HepG2 (cell line): ENCODE measurements at regions not wholly inside any gene's neighbourhood (a gene's known extent, or its start where the extent isn't known, plus 50 kb on each side); places are given as distances from the start of the nearest gene placed in this dataset.

Experiments used
- ATAC-seq: fragments of 200-7000 bp; cut with Tn5 transposase; 3 replicates; pipeline ENCODE4 v1.9.1; 2020; ENCODE audit warnings: mild to moderate bottlenecking, moderate library complexity
- BruUV-seq: library from RNA; stranded (reverse); fragments of 400-500 nt; replicated peaks from 2 replicates; lab custom pipeline; 2021; lab: Mats Ljungman, UMichigan
- CTCF ChIA-PET: fragments of 300-600 bp; formaldehyde crosslinking; extraction: SDS; loops from one replicate; lab custom pipeline; 2021; ENCODE audit warnings: low total read pairs, inconsistent platforms, low intra/inter-chr PET ratio; lab: Yijun Ruan, JAX
- POLR2A ChIA-PET: fragments of 350-600 bp; sonication (Branson Sonifier 250); formaldehyde crosslinking; loops from one replicate; lab custom pipeline; 2020; ENCODE audit warnings: antibody characterized with exemption, inconsistent platforms; lab: Yijun Ruan, JAX
- DNase-seq: peaks from one replicate; pipeline ENCODE4 v3.0.0-alpha.2; 2015; ENCODE audit warnings: low spot score
- FAIRE-seq: peaks from 3 replicates; lab custom pipeline; 2011; peaks lifted over from hg19 to GRCh38; lab: Jason Lieb, UNC
- H2AFZ ChIP-seq: one replicate; pipeline ENCODE4 v1.6.1; 2011; ENCODE audit warnings: low read length, inconsistent platforms
- H3K27ac ChIP-seq: fragments of 300-600 bp; 3 replicates; pipeline ENCODE4 v1.8.0; 2011; ENCODE audit warnings: mixed run types, mild to moderate bottlenecking, mixed read lengths, low read length, inconsistent platforms; ENCODE audit not compliant: insufficient read depth; ENCODE audit errors: extremely low read length
- H3K27me3 ChIP-seq, 2 experiments: fragments of 200-600 bp in 1 of 2; 2 replicates in 1 of 2; 3 replicates in 1 of 2; pipeline versions ENCODE4 v1.6.0 to v1.8.0; 2011; ENCODE audit warnings: low read length in 2 of 2, mild to moderate bottlenecking in 2 of 2, moderate library complexity in 2 of 2, inconsistent platforms in 1 of 2; ENCODE audit not compliant: insufficient read depth in 2 of 2, control insufficient read depth in 1 of 2
- H3K36me3 ChIP-seq, 2 experiments: fragments of 200-600 bp in 1 of 2; replicated peaks in 1 of 2; 2 replicates in 1 of 2; 3 replicates in 1 of 2; pipeline versions ENCODE4 v1.5.1 to v1.8.0; 2011; ENCODE audit warnings: low read length in 2 of 2, inconsistent platforms in 1 of 2; ENCODE audit not compliant: insufficient read depth in 2 of 2, control insufficient read depth in 1 of 2
- H3K4me1 ChIP-seq: 2 replicates; pipeline ENCODE4 v1.5.1; 2012; ENCODE audit warnings: low read length, inconsistent platforms; ENCODE audit not compliant: insufficient read depth
- H3K4me2 ChIP-seq: 2 replicates; pipeline ENCODE4 v1.6.0; 2011; ENCODE audit warnings: low read depth, low read length, inconsistent platforms
- H3K4me3 ChIP-seq, 3 experiments: fragments of 200-600 bp in 1 of 3; sonication (generic), shearing (Covaris generic) in 1 of 3; replicated peaks in 1 of 3; 2 replicates each; pipeline ENCODE4 v1.5.1; 2011 to 2016; ENCODE audit warnings: low read length in 3 of 3, inconsistent platforms in 2 of 3, low read depth in 2 of 3, mild to moderate bottlenecking in 2 of 3, control low read depth in 1 of 3, mixed read lengths in 1 of 3; ENCODE audit not compliant: insufficient read depth in 1 of 3
- H3K79me2 ChIP-seq: one replicate; pipeline ENCODE4 v1.6.1; 2011; ENCODE audit warnings: low read length, inconsistent platforms; ENCODE audit not compliant: insufficient read depth
- H3K9ac ChIP-seq: 2 replicates; pipeline ENCODE4 v1.6.0; 2011; ENCODE audit warnings: mild to moderate bottlenecking, low read depth, low read length, inconsistent platforms; ENCODE audit not compliant: insufficient read depth
- H3K9me3 ChIP-seq: 2 replicates; pipeline ENCODE4 v1.5.1; 2012; ENCODE audit warnings: mild to moderate bottlenecking, low read length
- H4K20me1 ChIP-seq: 2 replicates; pipeline ENCODE4 v1.6.0; 2011; ENCODE audit warnings: inconsistent platforms, mild to moderate bottlenecking, low read length, moderate library complexity; ENCODE audit not compliant: insufficient read depth
- AKNA ChIP-seq: sonication (generic); formaldehyde crosslinking; IDR thresholded peaks from 2 replicates; pipeline ENCODE4 v1.4.0; 2020; ENCODE audit warnings: missing genetic modification reagents, borderline replicate concordance
- HDAC1 ChIP-seq: sonication (generic); formaldehyde crosslinking; IDR thresholded peaks from 2 replicates; pipeline ENCODE4 v1.5.1; 2020; ENCODE audit warnings: mild to moderate bottlenecking, missing genetic modification reagents
- RFXAP ChIP-seq: sonication (generic); formaldehyde crosslinking; IDR thresholded peaks from 2 replicates; pipeline ENCODE4 v1.4.0; 2020; ENCODE audit warnings: missing genetic modification reagents, borderline replicate concordance
- TEAD2 ChIP-seq: sonication (generic); formaldehyde crosslinking; IDR thresholded peaks from 2 replicates; pipeline ENCODE4 v1.9.0; 2021; ENCODE audit warnings: missing genetic modification reagents
- TIGD3 ChIP-seq: sonication (generic); formaldehyde crosslinking; IDR thresholded peaks from 2 replicates; pipeline ENCODE4 v1.5.1; 2020; ENCODE audit warnings: mild to moderate bottlenecking, missing genetic modification reagents, borderline replicate concordance
- ZNF615 ChIP-seq: sonication (generic); formaldehyde crosslinking; IDR thresholded peaks from 2 replicates; pipeline ENCODE4 v1.5.0; 2020; ENCODE audit warnings: mild to moderate bottlenecking, missing genetic modification reagents, borderline replicate concordance
- WGBS: methylation state at CpG from one replicate; pipeline ENCODE4 v1.1.6; 2017; ENCODE audit warnings: low lambda C conversion rate; 5-methylcytosine and 5-hydroxymethylcytosine counted together
- in situ Hi-C: cut with HindIII; loops from 2 replicates; pipeline ENCODE4 v1.10.0; 2017; ENCODE audit warnings: low pct_unique_long_range_greater_than_20kb; ENCODE audit not compliant: extremely low pct_ligation_motif_present
- intact Hi-C: fragments of 100-400 bp; cut with micrococcal nuclease; formaldehyde crosslinking; loops from one replicate; pipeline ENCODE4 v1.10.0; 2022; ENCODE audit not compliant: unreplicated experiment
- TF ChIP-seq, protein P1 (sequence below): IDR thresholded peaks from 2 replicates; pipeline ENCODE4 v1.6.1; 2016
- TF ChIP-seq, protein P2 (sequence below): IDR thresholded peaks from 2 replicates; pipeline ENCODE4 v1.4.0; 2020; ENCODE audit warnings: mild to moderate bottlenecking, missing genetic modification reagents

- intact Hi-C loops, result no loop called here
- Histone ChIP-seq H3K36me3 (no peaks in the 10 kb centered on the region), H3K27me3 (no peaks in the 10 kb centered on the region), H3K4me3 (no peak overlapping the region), H3K4me2 (no peak overlapping the region), H3K79me2 (no peaks in the 10 kb centered on the region), H4K20me1 (no peaks in the 10 kb centered on the region), H3K9me3 (peaks cover 33% of the 10 kb centered on the region), H2AFZ (no peak overlapping the region), H3K4me1 (no peaks in the 10 kb centered on the region), H3K27ac (no peak overlapping the region), H3K9ac (no peak overlapping the region)
- TF ChIP-seq ZNF615 (CRISPR knock-in tag), result no peak
- TF ChIP-seq, protein P1, sequence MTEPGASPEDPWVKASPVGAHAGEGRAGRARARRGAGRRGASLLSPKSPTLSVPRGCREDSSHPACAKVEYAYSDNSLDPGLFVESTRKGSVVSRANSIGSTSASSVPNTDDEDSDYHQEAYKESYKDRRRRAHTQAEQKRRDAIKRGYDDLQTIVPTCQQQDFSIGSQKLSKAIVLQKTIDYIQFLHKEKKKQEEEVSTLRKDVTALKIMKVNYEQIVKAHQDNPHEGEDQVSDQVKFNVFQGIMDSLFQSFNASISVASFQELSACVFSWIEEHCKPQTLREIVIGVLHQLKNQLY (CRISPR knock-in tag), result no peak
- TF ChIP-seq TIGD3 (CRISPR knock-in tag), result no peak
- no peak for TF ChIP-seq RFXAP
- ChIA-PET POLR2A (no interaction called here), CTCF (no interaction called here)
- in situ Hi-C loops, result no loop called here
- FAIRE-seq, result no peak
- BruUV-seq, result no TSS peak
- no peak for ATAC-seq
- WGBS, result 2% methylated on average over 5 of the region's 5 CpGs
- no peak for DNase-seq
These were observed 854.0 kb upstream of the LRRTM1 start for GRCh38 chr2:81158505-81158904.

GRCh38 chr2:81148323-81148722, 843.8 kb upstream of the LRRTM1 start:
- ChIA-PET CTCF (no interaction called here), POLR2A (no interaction called here)
- peaks cover 89% of the 10 kb centered on the region for H3K9me3 ChIP-seq
- no peaks in the 10 kb centered on the region for H3K27me3 ChIP-seq
- H3K4me2 ChIP-seq, result no peak overlapping the region
- no TSS peak for BruUV-seq
- intact Hi-C loops (no loop called here), in situ Hi-C loops (no loop called here)
- no peaks in the 10 kb centered on the region for H3K79me2 ChIP-seq
- no peaks in the 10 kb centered on the region for H3K36me3 ChIP-seq
- FAIRE-seq (no peak), ATAC-seq (no peak), DNase-seq (no peak)
- no peak overlapping the region for H2AFZ ChIP-seq
- no peaks in the 10 kb centered on the region for H4K20me1 ChIP-seq
- no peak overlapping the region for H3K9ac ChIP-seq
- 34% methylated on average over 4 of the region's 4 CpGs for WGBS
- H3K4me1 ChIP-seq, result no peaks in the 10 kb centered on the region
- no peak overlapping the region for H3K27ac ChIP-seq
- H3K4me3 ChIP-seq, result no peak overlapping the region
- TF ChIP-seq AKNA (CRISPR knock-in tag) (no peak), TEAD2 (CRISPR knock-in tag) (no peak), HDAC1 (CRISPR knock-in tag) (no peak)
- TF ChIP-seq, protein P2, sequence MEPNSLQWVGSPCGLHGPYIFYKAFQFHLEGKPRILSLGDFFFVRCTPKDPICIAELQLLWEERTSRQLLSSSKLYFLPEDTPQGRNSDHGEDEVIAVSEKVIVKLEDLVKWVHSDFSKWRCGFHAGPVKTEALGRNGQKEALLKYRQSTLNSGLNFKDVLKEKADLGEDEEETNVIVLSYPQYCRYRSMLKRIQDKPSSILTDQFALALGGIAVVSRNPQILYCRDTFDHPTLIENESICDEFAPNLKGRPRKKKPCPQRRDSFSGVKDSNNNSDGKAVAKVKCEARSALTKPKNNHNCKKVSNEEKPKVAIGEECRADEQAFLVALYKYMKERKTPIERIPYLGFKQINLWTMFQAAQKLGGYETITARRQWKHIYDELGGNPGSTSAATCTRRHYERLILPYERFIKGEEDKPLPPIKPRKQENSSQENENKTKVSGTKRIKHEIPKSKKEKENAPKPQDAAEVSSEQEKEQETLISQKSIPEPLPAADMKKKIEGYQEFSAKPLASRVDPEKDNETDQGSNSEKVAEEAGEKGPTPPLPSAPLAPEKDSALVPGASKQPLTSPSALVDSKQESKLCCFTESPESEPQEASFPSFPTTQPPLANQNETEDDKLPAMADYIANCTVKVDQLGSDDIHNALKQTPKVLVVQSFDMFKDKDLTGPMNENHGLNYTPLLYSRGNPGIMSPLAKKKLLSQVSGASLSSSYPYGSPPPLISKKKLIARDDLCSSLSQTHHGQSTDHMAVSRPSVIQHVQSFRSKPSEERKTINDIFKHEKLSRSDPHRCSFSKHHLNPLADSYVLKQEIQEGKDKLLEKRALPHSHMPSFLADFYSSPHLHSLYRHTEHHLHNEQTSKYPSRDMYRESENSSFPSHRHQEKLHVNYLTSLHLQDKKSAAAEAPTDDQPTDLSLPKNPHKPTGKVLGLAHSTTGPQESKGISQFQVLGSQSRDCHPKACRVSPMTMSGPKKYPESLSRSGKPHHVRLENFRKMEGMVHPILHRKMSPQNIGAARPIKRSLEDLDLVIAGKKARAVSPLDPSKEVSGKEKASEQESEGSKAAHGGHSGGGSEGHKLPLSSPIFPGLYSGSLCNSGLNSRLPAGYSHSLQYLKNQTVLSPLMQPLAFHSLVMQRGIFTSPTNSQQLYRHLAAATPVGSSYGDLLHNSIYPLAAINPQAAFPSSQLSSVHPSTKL, result no peak
